ENCODE measurements at regions not wholly inside any gene's neighbourhood (a gene's known extent, or its start where the extent isn't known, plus 50 kb on each side); places are given as distances from the start of the nearest gene placed in this dataset.

- no peak overlapping the region for H3K27ac ChIP-seq (ENCODE audit: low read depth in 1 of 2, low read length in 2 of 2)
- H3K4me1 ChIP-seq (ENCODE audit: control insufficient read depth in 4 of 4, insufficient read depth in 4 of 4, low read length in 3 of 4) = no peaks in the 10 kb centered on the region
- no peak for DNase-seq (ENCODE audit: low spot score)
- no peak overlapping the region for H3K4me3 ChIP-seq (ENCODE audit: low read depth in 1 of 3, low read length in 3 of 3)
- H3K27me3 ChIP-seq (ENCODE audit: control insufficient read depth in 4 of 4, insufficient read depth in 4 of 4, low read length in 3 of 4) = no peaks in the 10 kb centered on the region
- H3K36me3 ChIP-seq (ENCODE audit: control insufficient read depth in 4 of 4, insufficient read depth in 3 of 4, low read depth in 1 of 4, low read length in 3 of 4) = no peaks in the 10 kb centered on the region
- 85% methylated on average over 5 of the region's 5 CpGs for WGBS
- H3K9me3 ChIP-seq (ENCODE audit: control insufficient read depth in 4 of 4, low read length in 3 of 4) = no peaks in the 10 kb centered on the region
- no peak for TF ChIP-seq HNF4G (IDR thresholded peaks at IDR 0.05)
- TF ChIP-seq JUND (IDR thresholded peaks at IDR 0.05) = no peak
- no peak for TF ChIP-seq GABPA (IDR thresholded peaks at IDR 0.05 in 1 of 2, conservative IDR thresholded peaks at IDR 0.05 in 1 of 2)
- TF ChIP-seq EGR1 (IDR thresholded peaks at IDR 0.05; ENCODE audit: low read depth in 2 of 2) = no peak
- no peak for TF ChIP-seq FOXA1 (IDR thresholded peaks at IDR 0.05)
- H3K9ac ChIP-seq (ENCODE audit: low read depth in 1 of 2, low read length in 2 of 2) = no peak overlapping the region
Measured at GRCh38 chr7:117962366-117962994, 89.2 kb upstream of the CTTNBP2 start.

DNA sequence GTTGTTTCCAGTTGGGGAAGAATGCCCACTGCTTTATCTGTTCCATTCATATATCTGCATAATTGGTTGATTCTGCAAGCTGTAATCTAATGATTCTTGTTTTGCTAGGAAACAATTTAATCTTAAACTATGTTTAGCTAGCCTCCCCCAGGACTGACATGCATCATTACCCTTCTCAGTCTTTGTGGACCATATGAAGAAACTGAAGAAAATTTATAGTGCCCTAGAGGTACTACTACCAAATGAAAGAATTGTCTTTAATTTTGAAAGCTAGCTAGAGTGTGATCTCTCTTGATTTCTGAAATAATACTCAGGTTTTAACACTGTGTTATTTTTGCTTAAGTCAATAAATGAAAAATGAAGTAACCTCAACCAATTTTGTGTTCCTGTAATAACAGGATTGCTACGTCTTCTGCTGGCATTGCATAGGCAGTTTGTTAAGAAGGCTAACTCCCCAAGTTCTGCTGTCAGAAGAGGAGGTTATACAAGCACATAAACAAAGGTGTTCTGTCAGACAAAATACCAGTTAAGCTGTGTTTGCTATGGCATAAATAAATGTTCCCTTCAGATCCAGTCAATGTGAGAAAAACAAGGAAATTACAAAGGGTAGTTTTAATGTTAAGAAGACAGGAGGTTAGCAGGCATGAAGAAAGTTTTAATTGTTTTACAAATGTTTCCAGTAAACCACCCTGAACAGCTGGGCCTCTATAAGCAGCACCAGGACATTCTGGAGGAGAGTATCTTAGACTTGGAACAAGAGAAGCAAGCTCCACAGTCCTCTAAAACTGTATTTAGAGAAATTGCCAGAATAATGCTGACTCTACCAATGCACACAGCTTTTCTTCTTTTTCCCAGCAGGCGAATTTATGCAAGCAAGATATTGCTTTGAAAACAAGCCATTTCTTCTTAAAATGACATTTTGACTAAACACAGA, 90.3 kb upstream of the CTTNBP2 start:
- Histone ChIP-seq H3K9me3 (ENCODE audit: control insufficient read depth in 4 of 4, low read length in 3 of 4) (no peaks in the 10 kb centered on the region), H3K27me3 (ENCODE audit: control insufficient read depth in 4 of 4, insufficient read depth in 4 of 4, low read length in 3 of 4) (no peaks in the 10 kb centered on the region), H3K27ac (ENCODE audit: low read depth in 1 of 2, low read length in 2 of 2) (no peak overlapping the region), H3K4me3 (ENCODE audit: low read depth in 1 of 3, low read length in 3 of 3) (no peak overlapping the region), H3K36me3 (ENCODE audit: control insufficient read depth in 4 of 4, insufficient read depth in 3 of 4, low read depth in 1 of 4, low read length in 3 of 4) (no peaks in the 10 kb centered on the region), H3K9ac (ENCODE audit: low read depth in 1 of 2, low read length in 2 of 2) (no peak overlapping the region), H3K4me1 (ENCODE audit: control insufficient read depth in 4 of 4, insufficient read depth in 4 of 4, low read length in 3 of 4) (no peaks in the 10 kb centered on the region)
- no peak for DNase-seq (ENCODE audit: low spot score)
- TF ChIP-seq JUND (IDR thresholded peaks at IDR 0.05) (no peak), FOXA1 (IDR thresholded peaks at IDR 0.05) (no peak), MAX (IDR thresholded peaks at IDR 0.05) (no peak)
- TF ChIP-seq, protein P1, sequence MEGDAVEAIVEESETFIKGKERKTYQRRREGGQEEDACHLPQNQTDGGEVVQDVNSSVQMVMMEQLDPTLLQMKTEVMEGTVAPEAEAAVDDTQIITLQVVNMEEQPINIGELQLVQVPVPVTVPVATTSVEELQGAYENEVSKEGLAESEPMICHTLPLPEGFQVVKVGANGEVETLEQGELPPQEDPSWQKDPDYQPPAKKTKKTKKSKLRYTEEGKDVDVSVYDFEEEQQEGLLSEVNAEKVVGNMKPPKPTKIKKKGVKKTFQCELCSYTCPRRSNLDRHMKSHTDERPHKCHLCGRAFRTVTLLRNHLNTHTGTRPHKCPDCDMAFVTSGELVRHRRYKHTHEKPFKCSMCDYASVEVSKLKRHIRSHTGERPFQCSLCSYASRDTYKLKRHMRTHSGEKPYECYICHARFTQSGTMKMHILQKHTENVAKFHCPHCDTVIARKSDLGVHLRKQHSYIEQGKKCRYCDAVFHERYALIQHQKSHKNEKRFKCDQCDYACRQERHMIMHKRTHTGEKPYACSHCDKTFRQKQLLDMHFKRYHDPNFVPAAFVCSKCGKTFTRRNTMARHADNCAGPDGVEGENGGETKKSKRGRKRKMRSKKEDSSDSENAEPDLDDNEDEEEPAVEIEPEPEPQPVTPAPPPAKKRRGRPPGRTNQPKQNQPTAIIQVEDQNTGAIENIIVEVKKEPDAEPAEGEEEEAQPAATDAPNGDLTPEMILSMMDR (IDR thresholded peaks at IDR 0.05; ENCODE audit: low read depth, low read length, missing input control) = no peak
- TF ChIP-seq, protein P2, sequence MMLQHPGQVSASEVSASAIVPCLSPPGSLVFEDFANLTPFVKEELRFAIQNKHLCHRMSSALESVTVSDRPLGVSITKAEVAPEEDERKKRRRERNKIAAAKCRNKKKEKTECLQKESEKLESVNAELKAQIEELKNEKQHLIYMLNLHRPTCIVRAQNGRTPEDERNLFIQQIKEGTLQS (IDR thresholded peaks at IDR 0.05) = no peak
- 82% methylated on average over 2 of the region's 2 CpGs for WGBS

GRCh38 chr7:117970801-117971200, 97.6 kb upstream of the CTTNBP2 start:
- H3K9ac ChIP-seq (ENCODE audit: low read depth in 1 of 2, low read length in 2 of 2) = no peak overlapping the region
- H3K27me3 ChIP-seq (ENCODE audit: control insufficient read depth in 4 of 4, insufficient read depth in 4 of 4, low read length in 3 of 4) = peaks cover 0 to 2% (median 0%) of the 10 kb centered on the region in 4 donors
- H3K4me1 ChIP-seq (ENCODE audit: control insufficient read depth in 4 of 4, insufficient read depth in 4 of 4, low read length in 3 of 4) = no peaks in the 10 kb centered on the region
- H3K4me3 ChIP-seq (ENCODE audit: low read depth in 1 of 3, low read length in 3 of 3) = no peak overlapping the region
- no peaks in the 10 kb centered on the region for H3K9me3 ChIP-seq (ENCODE audit: control insufficient read depth in 4 of 4, low read length in 3 of 4)
- no peak overlapping the region for H3K27ac ChIP-seq (ENCODE audit: low read depth in 1 of 2, low read length in 2 of 2)
- 91% methylated on average over 2 of the region's 2 CpGs for WGBS
- TF ChIP-seq, protein P1 (IDR thresholded peaks at IDR 0.05; ENCODE audit: low read depth, low read length, missing input control) = no peak
- TF ChIP-seq EGR1 (IDR thresholded peaks at IDR 0.05; ENCODE audit: low read depth in 2 of 2) (no peak), FOXA1 (IDR thresholded peaks at IDR 0.05) (no peak), YY1 (IDR thresholded peaks at IDR 0.05) (no peak)
- no peak for DNase-seq (ENCODE audit: low spot score)
- no peaks in the 10 kb centered on the region for H3K36me3 ChIP-seq (ENCODE audit: control insufficient read depth in 4 of 4, insufficient read depth in 3 of 4, low read depth in 1 of 4, low read length in 3 of 4)

All from liver (tissue), 8 donors.